ENCODE measurements at regions not wholly inside any gene's neighbourhood (a gene's known extent, or its start where the extent isn't known, plus 50 kb on each side); places are given as distances from the start of the nearest gene placed in this dataset.
"Not testable (repeated sequence)": the region's sequence is repeated elsewhere in the genome, so short reads cannot be mapped to it uniquely, and the experiment has no call there.

DNA sequence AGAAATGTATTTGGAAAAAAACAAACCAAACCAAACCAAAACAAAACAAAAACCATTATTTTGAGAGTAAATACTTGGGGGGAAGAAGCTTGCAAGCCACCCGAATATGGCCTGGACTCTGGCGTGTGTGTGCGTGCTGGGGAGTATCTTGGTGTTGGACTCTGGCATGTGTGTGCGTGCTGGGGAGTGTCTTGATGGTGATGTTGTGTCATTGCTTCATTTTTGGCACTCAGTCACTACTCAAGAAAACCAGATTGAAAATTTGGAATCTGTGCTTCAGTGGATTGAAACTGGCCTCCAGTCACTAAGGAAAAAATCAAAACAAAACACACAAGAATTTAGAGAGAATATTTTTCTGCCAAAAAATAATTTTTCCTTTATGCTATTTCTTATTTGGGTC lies 76.1 kb downstream of the ARRDC3 start:
- Histone ChIP-seq H3K4me1 (ENCODE audit: control insufficient read depth in 1 of 2, low read depth in 2 of 2) (peaks cover 7 to 12% of the 10 kb centered on the region in 2 donors), H3K27me3 (replicated peaks; ENCODE audit: insufficient read depth) (no peaks in the 10 kb centered on the region), H3K27ac (no peak overlapping the region), H3K36me3 (no peaks in the 10 kb centered on the region), H3K4me3 (no peak overlapping the region), H3K9me3 (no peaks in the 10 kb centered on the region)
- ATAC-seq (ENCODE audit: insufficient number of reproducible peaks, low FRiP score, low read depth) (no peak), DNase-seq (ENCODE audit: low spot score) (no peak)
- TF ChIP-seq, protein P1, sequence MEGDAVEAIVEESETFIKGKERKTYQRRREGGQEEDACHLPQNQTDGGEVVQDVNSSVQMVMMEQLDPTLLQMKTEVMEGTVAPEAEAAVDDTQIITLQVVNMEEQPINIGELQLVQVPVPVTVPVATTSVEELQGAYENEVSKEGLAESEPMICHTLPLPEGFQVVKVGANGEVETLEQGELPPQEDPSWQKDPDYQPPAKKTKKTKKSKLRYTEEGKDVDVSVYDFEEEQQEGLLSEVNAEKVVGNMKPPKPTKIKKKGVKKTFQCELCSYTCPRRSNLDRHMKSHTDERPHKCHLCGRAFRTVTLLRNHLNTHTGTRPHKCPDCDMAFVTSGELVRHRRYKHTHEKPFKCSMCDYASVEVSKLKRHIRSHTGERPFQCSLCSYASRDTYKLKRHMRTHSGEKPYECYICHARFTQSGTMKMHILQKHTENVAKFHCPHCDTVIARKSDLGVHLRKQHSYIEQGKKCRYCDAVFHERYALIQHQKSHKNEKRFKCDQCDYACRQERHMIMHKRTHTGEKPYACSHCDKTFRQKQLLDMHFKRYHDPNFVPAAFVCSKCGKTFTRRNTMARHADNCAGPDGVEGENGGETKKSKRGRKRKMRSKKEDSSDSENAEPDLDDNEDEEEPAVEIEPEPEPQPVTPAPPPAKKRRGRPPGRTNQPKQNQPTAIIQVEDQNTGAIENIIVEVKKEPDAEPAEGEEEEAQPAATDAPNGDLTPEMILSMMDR (IDR thresholded peaks at IDR 0.05) = no peak

DNA sequence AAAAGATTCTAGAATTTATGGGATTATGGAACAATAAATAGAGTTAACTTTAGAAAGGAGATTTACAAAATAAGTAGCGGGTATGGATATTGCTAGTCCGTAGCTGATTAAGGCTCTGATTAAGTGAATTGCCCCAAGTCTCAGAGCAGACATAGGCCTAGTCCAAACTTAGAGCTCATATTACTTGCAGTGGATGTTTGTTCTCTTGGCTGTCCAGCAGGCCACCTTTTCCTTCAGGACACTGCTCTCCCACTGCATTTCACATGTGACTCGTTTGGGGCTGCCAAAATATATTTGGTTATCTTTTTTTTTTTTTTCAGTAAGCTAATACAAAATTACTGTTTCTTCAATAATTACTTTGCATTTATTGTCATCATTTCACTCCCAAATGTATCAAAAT lies 76.6 kb downstream of the ARRDC3 start:
- Histone ChIP-seq H3K9me3 (no peaks in the 10 kb centered on the region), H3K4me3 (no peak overlapping the region), H3K27ac (no peak overlapping the region), H3K27me3 (replicated peaks; ENCODE audit: insufficient read depth) (no peaks in the 10 kb centered on the region), H3K4me1 (ENCODE audit: control insufficient read depth in 1 of 2, low read depth in 2 of 2) (peaks cover 6 to 7% of the 10 kb centered on the region in 2 donors), H3K36me3 (no peaks in the 10 kb centered on the region)
- ATAC-seq (ENCODE audit: insufficient number of reproducible peaks, low FRiP score, low read depth) (no peak), DNase-seq (ENCODE audit: low spot score) (no peak)
- TF ChIP-seq, protein P1 (IDR thresholded peaks at IDR 0.05) = no peak

DNA sequence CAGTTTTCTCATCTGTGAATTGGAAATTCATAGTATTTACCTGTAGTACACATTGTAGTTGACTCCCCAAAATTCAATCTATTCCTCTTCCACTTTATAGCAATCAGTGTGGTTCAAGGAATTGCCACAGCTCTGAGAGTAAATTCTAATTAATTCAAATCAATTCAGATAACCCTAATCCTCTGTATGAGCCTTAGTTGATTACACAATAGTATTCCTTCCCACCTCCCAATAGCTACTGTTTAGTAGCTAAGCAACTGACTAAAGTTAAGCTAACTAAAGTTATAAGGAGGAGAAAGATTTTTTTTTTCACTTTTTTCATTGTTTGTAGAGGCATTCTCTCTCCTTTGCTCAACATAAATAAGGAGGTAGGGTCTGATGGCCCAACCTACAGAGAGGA lies 77.5 kb downstream of the ARRDC3 start:
- no peak for DNase-seq (ENCODE audit: low spot score)
- Histone ChIP-seq H3K9me3 (no peaks in the 10 kb centered on the region), H3K27ac (no peak overlapping the region), H3K27me3 (replicated peaks; ENCODE audit: insufficient read depth) (no peaks in the 10 kb centered on the region), H3K4me3 (no peak overlapping the region), H3K36me3 (no peaks in the 10 kb centered on the region), H3K4me1 (ENCODE audit: control insufficient read depth in 1 of 2, low read depth in 2 of 2) (no peaks in the 10 kb centered on the region)
- TF ChIP-seq, protein P1 (IDR thresholded peaks at IDR 0.05) = no peak
- no peak for ATAC-seq (ENCODE audit: insufficient number of reproducible peaks, low FRiP score, low read depth)

DNA sequence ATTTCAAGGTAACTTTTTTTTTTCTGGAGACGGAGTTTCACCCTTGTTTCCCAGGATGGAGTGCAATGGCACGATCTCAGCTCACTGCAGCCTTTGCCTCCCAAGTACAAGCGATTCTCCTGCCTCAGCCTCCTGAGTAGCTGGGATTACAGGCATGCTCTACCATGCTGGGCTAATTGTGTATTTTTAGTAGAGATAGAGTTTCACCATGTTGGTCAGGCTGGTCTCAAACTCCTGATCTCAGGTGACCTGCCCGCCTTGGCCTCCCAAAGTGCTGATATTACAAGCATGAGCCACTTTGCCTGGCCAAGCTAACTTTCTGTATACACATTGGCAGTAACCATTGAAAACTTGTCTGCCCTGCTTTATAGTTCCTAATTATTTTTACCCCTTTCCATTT lies 79.1 kb downstream of the ARRDC3 start:
- not testable (repeated sequence) for ATAC-seq (ENCODE audit: insufficient number of reproducible peaks, low FRiP score, low read depth); H3K27ac ChIP-seq; H3K9me3 ChIP-seq; H3K27me3 ChIP-seq (replicated peaks; ENCODE audit: insufficient read depth); DNase-seq (ENCODE audit: low spot score); H3K4me1 ChIP-seq (ENCODE audit: control insufficient read depth in 1 of 2, low read depth in 2 of 2); H3K36me3 ChIP-seq; H3K4me3 ChIP-seq

DNA sequence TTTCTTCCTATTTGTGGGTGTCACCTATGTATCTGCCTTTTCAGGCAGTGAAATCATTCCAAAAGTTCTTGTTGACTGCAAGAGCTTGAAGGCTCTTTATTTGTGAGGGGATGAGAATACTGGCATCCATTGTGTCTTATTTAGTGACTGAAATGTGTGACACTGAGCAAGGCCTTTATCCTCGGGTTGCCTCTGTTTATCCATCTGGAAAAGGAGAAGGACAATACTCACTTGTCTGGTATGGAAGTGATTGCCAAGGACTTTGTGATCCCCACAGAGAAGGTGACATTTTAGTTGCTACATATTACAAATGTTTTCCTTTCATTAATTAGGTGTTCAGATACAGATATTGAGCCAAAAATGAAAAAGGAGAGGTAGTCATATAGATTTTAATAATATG lies 80.2 kb downstream of the ARRDC3 start:
- Histone ChIP-seq H3K4me1 (ENCODE audit: control insufficient read depth in 1 of 2, low read depth in 2 of 2) (no peaks in the 10 kb centered on the region), H3K9me3 (no peaks in the 10 kb centered on the region), H3K27ac (no peak overlapping the region), H3K36me3 (no peaks in the 10 kb centered on the region), H3K27me3 (replicated peaks; ENCODE audit: insufficient read depth) (no peaks in the 10 kb centered on the region), H3K4me3 (no peak overlapping the region)
- ATAC-seq (ENCODE audit: insufficient number of reproducible peaks, low FRiP score, low read depth) = no peak
- TF ChIP-seq, protein P1 (IDR thresholded peaks at IDR 0.05) = no peak
- no peak for DNase-seq (ENCODE audit: low spot score)

DNA sequence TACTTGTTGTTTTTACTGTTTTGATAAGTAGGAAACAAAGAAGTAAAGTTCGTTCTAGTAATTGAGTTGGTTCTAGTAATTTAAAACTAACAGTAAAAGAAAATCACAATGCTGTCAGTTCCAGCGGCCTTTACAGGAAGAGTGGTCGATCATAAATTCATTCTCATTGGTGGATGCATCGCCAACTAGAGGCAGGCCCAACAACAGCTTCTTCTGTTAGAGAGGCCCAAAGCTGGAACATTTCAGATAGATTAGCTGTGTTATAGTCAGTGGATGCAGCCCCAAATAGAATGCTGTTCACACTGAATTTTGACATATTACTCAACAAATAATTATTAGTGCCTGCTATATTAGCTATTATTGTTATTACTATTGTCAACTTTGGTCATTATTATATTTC lies 80.8 kb downstream of the ARRDC3 start:
- TF ChIP-seq, protein P1 (IDR thresholded peaks at IDR 0.05) = no peak
- no peak for DNase-seq (ENCODE audit: low spot score)
- Histone ChIP-seq H3K27ac (no peak overlapping the region), H3K36me3 (no peaks in the 10 kb centered on the region), H3K4me1 (ENCODE audit: control insufficient read depth in 1 of 2, low read depth in 2 of 2) (peaks cover 0 to under 1% of the 10 kb centered on the region in 2 donors), H3K27me3 (replicated peaks; ENCODE audit: insufficient read depth) (no peaks in the 10 kb centered on the region), H3K9me3 (no peaks in the 10 kb centered on the region), H3K4me3 (no peak overlapping the region)
- no peak for ATAC-seq (ENCODE audit: insufficient number of reproducible peaks, low FRiP score, low read depth)
